Left ventricle myocardium superior (tissue), 1 donor: ENCODE measurements at regions not wholly inside any gene's neighbourhood (a gene's known extent, or its start where the extent isn't known, plus 50 kb on each side); places are given as distances from the start of the nearest gene placed in this dataset.

ENCODE experiments used
- ATAC-seq: fragments of 200-7000 bp; cut with Tn5 transposase; one replicate; pipeline ENCODE4 v1.9.1; 2020; ENCODE audit warnings: mild to moderate bottlenecking, moderate library complexity
- DNase-seq: peaks from one replicate; pipeline ENCODE4 v3.0.0-alpha.2; 2020
- intact Hi-C: fragments of 100-400 bp; cut with micrococcal nuclease; formaldehyde crosslinking; loops from one replicate; pipeline ENCODE4 v1.11.0; 2022
- donor health status: DM: no; HTN: yes; CAD: no; lungs with severe emphysema.

DNA sequence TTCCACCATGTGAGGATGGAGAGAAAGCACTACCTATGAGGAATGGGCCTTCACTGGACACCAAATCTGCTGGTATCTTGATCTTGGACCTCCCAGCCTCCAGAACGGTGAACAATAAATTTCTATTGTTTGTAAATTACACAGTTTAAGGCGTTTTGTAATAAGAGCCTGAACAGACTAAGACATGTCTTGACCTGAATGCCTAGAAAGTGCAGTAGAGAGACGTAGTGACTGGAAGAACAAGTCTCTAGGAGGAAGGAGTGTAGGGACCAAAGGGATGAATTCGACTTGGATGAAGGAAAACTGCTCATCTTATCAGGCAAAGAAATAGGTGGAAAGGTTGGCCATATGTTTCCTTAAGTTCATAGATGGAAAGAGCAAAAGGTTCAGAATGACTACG, 309.8 kb upstream of the RGMB start:
- ATAC-seq = no peak
- DNase-seq = no peak
- intact Hi-C loops = no loop called here

DNA sequence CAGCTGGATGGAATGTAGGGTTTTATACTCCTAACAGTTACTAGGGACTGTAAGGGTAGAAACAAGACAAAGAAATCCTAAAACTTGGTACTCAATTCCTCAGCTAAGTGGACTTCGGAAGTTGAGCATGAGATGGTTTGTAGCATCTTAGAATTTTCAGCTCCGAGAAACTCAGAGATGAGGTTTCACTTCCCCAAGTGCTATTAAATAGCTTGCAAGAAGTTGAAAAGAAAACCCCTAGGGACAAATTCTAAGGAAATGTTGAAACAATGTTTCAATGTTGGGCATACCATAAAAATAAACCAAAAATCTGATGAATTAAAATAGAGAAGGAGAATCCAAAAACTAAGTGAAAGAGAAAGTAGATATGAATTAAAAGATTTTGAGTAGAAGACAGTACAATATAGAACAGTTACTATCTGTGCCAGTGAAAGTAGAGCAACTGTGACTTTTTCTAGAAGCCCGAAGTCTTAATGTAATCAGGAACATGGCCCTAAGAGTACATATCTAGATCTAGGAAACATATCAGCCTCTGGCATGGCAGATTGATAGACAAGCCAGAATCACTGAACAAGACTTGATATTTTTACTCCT, 308.6 kb upstream of the RGMB start:
- no peak for DNase-seq
- intact Hi-C loops = no loop called here
- ATAC-seq = no peak

DNA sequence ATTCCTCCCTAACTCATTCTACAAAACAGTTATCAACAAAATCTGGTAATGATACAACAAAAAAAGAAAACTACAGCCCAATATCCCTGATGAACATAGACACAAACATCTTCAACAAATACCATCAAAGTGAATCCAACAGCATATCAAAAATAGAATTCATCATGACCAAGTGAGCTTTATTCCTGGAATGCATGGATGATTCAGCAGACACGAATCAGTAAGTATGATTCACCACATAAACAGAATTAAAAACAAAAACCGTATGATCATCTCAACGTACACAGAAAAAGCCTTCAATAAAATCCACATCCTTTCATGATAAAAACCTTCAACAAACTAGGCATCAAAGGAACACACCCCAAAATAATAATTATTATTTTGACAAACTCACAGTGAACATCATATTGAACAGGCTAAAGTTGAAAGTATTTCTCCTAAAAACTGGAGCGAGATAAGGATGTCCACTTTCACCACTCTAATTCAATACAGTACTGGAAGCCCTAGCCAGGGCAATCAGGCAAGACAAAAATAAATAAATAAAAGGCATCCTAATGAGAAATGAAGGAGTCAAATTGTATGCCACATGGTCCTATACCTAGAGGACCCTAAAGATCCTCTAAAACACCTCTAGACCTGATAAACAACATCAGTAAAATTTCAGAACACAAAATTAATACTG, 305.1 kb upstream of the RGMB start:
- ATAC-seq (no peak), DNase-seq (no peak)
- intact Hi-C loops = no loop called here

DNA sequence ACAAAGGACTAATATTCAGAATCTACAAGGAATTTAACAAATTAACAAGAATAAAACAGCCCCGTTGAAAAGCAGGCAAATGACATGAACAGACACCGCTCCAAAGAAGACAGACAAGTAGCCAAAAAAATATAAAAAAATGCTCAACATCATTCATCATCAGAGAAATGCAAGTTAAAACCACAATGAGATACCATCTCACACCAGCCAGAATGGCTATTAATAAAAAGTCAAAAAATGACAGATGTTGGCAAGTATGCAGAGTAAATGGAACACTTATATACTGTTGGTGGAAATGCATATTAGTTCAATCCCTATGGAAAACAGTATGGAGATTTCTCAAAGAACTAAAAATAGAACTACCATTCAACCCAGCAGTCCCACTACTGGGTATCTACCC, 302.7 kb upstream of the RGMB start:
- ATAC-seq (no peak), DNase-seq (no peak)
- intact Hi-C loops = no loop called here

DNA sequence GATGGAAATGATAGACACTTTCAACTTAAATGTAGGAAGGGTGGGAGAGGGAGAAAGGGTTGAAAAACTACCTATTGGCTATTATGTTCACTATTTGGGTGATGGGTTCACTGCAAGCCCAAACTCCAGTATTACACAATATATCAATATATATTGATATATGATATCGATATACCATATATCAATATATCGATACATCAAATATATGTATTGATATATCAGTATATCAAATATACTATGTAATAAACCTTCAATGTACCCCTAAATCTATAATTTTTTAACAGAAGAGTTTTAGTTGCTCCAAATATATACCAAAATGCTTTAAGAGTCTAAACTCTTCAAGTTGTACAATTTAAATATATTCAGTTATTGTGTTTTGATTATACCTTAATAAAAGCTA, 302.0 kb upstream of the RGMB start:
- intact Hi-C loops = no loop called here
- ATAC-seq = no peak
- DNase-seq = no peak

DNA sequence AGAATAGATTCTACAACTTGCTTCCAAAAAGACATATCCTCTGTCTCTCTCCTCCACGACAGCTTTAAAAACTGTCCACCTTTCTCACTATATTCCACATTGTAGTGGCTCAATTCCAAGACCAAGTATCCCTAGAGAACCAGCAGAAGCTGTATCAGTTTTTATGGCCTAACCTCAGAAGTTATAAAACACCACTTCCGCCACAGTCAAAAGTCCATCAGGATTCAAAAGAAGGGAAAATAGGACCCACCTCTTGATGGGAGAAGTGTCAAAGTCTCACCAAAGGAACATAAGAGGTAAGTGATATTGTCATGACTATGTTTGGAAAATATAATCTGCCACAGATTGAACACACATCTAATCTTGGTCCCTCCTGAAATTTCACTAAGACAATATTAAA, 299.2 kb upstream of the RGMB start:
- DNase-seq (no peak), ATAC-seq (no peak)
- intact Hi-C loops = no loop called here

DNA sequence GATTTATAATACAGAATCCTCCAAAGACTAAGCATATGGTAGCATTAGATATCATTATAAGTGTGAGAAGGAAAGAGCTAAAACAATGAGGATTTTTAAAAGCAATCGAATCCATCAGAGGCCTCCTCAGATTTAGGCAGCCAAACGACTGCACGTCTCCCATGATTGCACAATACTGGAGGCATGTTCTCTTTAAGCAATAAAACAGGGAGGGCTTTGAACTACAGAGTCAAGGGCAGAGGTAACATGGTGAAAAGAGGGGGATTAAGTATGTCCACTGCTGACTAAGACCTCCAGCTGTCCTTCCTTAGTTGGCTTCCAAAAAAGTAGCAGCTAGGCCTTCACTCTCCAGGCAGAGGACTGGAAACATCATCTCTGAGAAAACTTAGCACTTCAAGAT, 298.7 kb upstream of the RGMB start:
- no peak for DNase-seq
- ATAC-seq = peak; percentile 38
- intact Hi-C loops = no loop called here

DNA sequence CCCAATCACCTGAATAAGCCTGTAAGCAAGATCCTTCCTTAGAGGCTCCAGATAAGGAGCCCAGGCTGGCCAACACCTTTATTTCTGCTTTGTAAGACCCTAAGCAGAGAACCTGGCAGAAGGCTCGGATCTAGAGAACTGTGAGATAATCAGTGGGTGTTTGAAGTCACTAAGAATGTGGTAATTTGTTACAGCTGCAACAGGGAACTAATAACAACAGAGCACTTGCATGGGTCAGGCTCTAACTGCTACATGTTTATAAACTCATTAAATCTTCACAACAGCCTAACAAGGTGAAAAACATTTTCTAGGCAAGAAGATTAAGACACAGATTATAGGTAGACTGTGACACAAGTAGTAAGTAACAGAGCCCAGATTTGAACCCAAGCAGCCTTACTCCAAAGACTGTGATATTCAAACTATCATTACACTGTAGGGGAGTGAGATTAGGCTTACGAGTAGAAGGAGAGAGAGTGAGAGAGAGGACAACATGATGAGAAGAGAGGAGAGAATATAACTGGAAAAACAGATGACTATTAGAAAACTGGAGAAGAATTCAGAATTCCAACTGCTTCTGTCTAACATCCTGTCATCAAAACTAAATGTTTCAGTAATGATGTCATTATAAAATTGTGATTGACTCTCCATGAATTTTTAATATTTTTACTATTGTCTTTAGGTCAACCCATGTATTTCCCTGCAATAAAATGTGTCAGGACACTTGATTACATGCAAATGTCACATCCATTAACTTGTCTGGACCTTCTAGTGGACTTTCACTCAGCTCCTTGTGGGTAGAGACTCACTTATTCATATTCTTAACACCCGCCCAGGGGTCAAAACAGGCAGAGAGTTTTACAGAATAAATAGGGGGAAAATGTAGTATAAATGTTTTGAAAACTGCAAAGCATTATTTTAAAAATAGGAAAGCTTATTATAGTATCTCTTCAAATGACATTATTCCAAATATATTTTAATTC, 290.9 kb upstream of the RGMB start:
- intact Hi-C loops = no loop called here
- ATAC-seq (no peak), DNase-seq (no peak)

DNA sequence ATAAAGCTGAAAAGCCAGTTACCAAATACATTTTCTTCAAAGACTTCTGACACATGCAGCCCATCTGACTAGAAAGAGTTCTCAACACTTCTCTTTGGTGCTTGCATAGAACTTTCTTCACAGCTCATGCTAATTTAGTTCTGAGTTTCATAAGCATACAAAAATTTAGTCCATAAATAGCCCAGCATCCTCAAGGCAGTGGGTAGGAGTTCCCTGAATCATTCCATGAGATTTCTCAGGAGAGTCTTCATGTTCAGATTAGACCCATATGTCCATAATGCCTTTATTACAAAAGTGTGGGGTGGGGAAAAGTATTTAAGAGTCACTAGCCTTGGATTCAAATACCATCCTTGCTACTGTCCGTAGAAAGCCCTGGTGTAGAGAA, 290.2 kb upstream of the RGMB start:
- ATAC-seq (no peak), DNase-seq (no peak)
- intact Hi-C loops = no loop called here

DNA sequence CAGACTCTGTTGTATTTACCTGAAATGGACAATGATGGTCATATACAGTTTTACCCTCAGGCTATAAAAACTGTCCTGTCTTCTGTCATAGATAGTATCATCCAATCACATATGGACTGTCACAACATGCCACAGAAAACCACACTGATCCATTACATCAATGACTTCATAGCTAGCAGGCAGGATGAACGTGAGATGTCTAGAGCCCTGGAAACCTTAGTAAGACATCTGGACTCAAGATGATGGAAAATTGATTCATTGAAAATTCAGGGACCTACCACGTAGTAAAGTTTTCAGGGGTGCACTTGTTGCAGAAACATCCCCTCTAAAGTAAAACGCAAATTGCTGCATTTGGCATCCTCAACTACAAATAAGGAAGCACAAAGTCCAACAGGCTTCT, 284.4 kb upstream of the RGMB start:
- ATAC-seq (no peak), DNase-seq (no peak)
- intact Hi-C loops = no loop called here

DNA sequence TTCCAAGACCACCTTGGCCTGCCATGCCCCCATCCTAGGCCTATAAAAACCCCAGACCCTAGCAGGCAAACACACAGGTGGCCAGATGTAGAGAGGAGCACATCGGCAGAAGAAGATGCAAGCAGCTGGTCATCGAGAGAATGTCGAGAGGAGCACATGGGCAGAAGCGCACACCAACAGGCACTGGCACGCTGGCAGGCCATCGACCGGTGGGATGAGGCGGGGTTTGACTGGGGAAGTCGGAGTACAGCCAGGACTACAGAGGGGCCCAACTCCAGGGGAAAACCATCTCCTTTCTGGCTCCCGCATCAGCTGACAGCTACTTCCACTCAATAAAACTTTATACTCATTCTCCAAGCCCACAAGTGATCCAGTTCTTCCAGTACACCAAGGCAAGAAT, 283.1 kb upstream of the RGMB start:
- DNase-seq (no peak), ATAC-seq (no peak)
- intact Hi-C loops = no loop called here

DNA sequence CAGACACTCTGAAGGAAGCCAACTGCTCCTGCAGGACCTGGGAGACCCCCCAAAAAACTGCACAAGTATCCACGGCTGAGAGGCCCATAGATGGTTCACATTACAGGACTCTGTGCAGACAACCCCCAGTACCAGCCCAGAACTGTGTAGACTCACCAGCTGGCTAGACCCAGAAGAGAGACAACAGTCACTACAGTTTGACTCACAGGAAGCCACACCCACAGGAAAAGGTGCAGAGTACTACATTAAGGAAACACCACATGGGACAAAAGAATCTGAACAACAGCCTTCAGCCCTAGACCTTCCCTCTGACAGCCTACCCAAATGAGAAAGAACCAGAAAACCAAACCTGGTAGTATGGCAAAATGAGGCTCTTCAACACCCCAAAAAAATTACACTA, 281.2 kb upstream of the RGMB start:
- no peak for DNase-seq
- intact Hi-C loops = no loop called here
- ATAC-seq = no peak

DNA sequence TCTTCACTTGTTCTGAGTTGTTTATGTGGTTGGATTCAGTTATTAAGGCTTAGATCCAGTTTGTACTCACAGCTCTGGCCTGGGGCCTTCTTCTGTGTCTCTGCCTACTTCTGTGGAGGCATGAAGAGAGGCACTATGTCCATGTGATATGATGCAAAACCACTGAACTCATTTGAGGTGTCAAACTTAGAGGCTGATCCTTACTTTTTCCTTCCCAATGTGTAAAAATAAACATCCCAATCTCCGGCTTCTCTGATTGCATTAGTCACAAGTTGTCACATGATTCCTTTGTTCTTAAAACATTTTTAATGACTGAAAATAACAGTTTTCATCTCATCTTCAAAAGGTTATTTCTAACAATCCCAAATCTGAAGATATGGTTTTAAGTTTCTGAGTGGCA, 276.0 kb upstream of the RGMB start:
- no peak for ATAC-seq
- intact Hi-C loops = no loop called here

DNA sequence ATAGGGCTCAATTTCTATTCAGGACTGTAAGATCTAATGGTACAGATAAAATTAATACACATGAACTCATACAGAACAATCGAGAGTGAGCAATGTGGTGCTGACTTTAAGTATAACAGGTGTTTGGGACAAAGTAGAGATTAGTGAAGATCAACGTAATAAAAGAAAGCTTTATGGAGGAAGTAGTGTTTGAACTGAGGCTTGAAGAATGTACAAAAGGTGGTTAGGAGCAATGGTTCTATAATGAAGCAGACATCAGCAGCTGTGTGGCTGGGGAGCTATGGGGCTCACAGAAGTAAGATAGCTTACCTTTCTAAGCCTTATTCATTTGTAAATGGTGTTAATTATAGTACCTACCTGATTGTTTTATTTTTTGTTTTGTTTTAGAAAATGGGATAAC, 275.4 kb upstream of the RGMB start:
- intact Hi-C loops = no loop called here
- DNase-seq (no peak), ATAC-seq (no peak)

More for the DNA sequence above, 276.0 kb upstream of the RGMB start:
- DNase-seq = no peak

DNA sequence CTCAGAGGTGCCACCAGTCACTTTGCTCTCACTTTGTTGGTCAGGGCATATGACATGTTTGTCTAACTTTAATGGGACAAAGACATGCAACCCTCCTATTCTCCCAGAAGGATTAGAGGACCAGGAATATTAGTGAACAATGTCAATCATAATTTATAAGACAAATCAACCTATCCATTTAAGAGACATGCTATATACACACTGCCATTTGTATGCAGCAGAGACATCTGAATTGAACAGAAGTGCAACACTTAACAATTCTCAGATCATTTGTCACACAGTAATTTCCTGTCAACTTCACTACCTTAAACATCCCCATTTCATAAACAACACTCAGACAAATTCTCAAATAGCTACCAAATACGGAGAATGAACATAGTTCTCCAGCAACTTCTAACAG, 273.6 kb upstream of the RGMB start:
- intact Hi-C loops = no loop called here
- DNase-seq = no peak
- ATAC-seq = no peak

DNA sequence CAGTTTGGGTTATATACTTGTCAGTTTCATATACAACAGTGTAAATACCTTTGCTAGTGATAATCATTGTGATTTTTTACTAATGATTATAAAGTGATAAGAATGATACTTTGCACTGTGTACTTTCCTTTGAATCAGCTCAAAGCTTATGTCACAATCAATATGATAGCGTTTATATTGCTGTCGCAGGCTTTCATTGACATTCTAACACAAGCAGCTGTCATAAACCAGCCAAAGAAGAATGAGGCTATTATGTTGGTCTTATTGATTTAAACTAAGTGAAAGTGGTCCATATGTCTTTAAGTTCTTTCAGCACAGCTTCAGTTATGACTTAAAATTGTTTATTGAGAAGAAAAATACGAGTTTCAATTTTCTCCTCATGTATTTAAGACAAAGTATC, 272.7 kb upstream of the RGMB start:
- intact Hi-C loops = no loop called here
- DNase-seq = no peak
- no peak for ATAC-seq

DNA sequence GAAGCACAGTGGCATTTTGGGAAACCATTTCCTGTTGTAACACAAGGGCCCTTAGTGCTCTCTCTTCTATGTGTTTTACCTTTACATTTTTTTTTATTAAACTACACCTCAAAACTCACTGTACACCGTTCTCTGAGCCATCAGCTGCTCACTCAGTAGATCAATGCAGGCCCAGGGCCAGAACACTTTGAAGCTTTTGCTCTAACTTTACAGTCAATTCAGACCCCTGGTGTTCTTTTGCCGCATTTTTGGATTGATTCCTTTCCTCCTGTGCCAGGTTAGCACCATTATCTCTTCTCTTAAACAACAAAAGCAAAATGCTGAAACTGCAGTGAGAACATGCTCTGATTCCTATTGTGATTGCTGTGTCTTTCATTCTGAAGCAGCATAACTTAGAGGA, 269.8 kb upstream of the RGMB start:
- intact Hi-C loops = no loop called here
- no peak for ATAC-seq
- DNase-seq = no peak

DNA sequence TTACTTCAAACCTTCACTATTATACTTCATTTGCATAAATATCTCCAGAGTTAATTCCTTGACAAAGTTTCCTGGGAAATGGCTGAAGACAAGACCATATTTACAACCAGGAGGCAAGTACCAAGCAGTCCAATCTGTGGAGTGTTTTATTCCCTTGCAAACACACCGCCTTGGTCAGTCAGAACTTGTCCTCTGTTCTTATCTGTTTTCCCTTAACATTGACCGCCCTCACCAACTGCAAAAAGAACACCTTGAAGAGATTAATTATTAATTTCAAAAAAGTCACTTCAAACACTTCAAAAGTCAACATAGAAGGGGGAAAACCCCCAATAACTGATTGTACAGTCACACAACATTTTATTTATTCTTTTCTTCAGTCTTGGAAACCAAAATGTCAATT, 269.0 kb upstream of the RGMB start:
- no peak for DNase-seq

DNA sequence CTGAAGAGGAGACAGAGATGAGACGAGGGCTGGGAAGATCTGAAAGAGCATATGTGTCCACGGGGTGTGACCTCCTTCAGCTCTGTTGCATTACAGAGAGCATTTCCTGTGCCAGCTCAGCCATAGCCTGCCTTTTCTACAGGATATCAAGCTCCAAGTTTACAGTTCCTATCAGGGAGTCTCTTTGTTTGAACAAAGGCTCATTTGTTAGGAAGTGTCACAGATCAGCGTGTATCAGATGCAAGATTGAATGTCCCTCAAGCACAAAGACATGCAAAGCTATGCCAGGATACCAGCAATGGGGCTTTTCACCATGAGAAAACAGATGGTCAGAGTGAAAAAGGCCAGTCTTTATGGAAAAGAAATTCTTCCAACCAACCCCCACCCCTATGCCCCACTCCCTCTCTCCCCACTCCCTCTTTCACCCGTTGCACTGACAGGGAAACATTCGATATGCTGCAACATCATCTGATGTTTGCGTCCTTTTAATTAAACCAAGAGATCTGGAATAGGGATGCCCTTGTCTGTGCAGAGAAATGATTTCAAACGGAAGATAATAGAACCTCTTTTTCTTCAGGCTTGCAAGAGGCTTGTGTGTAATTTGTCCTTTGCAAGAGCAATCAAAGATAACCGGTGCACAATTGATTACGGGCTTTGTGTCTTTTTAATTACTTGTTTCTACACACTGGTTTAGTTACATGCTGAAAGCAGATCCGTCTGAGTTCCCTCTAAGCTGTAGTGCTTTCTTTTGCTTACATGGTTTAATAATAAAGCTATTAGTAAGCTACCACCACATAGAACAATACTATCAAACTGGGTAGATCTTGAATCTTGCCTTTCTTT, 263.1 kb upstream of the RGMB start:
- DNase-seq (no peak), ATAC-seq (peak; percentile 50)
- intact Hi-C loops = no loop called here

More for the DNA sequence above, 269.0 kb upstream of the RGMB start:
- no peak for ATAC-seq
- intact Hi-C loops = no loop called here

DNA sequence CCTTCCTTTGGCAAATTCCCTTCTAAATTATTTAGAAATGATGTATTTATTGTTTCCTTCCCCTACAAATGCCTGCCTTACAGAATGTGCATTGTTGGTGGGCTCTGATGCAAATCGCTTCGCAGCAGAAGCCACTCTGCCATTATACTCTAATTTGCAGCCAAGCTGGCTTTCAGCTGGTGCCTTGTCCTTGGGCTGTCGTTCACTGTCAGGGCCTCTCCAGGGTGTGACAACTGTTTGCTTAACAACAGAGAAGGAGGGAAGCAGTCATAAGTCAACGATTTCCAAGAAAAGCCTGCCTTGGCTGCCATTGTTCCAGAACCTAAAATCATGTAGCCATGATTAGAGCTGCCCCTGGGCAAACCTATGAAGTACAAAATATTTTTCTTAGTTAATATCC, 260.1 kb upstream of the RGMB start:
- DNase-seq = no peak
- intact Hi-C loops = no loop called here
- ATAC-seq = no peak
